HTR-8/SVneo (cell line): ENCODE measurements at regions not wholly inside any gene's neighbourhood (a gene's known extent, or its start where the extent isn't known, plus 50 kb on each side); places are given as distances from the start of the nearest gene placed in this dataset.
"Not testable (repeated sequence)": the region's sequence is repeated elsewhere in the genome, so short reads cannot be mapped to it uniquely, and the experiment has no call there.

Source experiments
- DNase-seq: peaks from one replicate; pipeline ENCODE4 v3.0.0; 2011; ENCODE audit warnings: low spot score, mixed read lengths; ENCODE audit not compliant: insufficient read length
- FAIRE-seq: peaks from 2 replicates; lab custom pipeline; 2011; peaks lifted over from hg19 to GRCh38; lab: Jason Lieb, UNC

GRCh38 chr1:101185421-101185820, 51.4 kb upstream of the S1PR1 start:
- FAIRE-seq: no peak
- DNase-seq: no peak

- no peak for DNase-seq
- FAIRE-seq: no peak
Measured at GRCh38 chr1:101183388-101183699, 53.5 kb upstream of the S1PR1 start.

GRCh38 chr1:101182627-101183387, 54.0 kb upstream of the S1PR1 start:
- DNase-seq: no peak
- FAIRE-seq: no peak

- FAIRE-seq (no peak), DNase-seq (no peak)
Measured at GRCh38 chr1:101181930-101182329, 54.9 kb upstream of the S1PR1 start.

- FAIRE-seq (no peak), DNase-seq (no peak)
Measured at GRCh38 chr1:101178688-101179491, 57.9 kb upstream of the S1PR1 start.

GRCh38 chr1:101178341-101178687, 58.5 kb upstream of the S1PR1 start:
- FAIRE-seq: no peak

GRCh38 chr1:101175886-101176285, 60.9 kb upstream of the S1PR1 start:
- DNase-seq (no peak), FAIRE-seq (no peak)

More at GRCh38 chr1:101178341-101178687, 58.5 kb upstream of the S1PR1 start:
- no peak for DNase-seq

GRCh38 chr1:101175466-101175865, 61.4 kb upstream of the S1PR1 start:
- DNase-seq (no peak), FAIRE-seq (no peak)

GRCh38 chr1:101174722-101175121, 62.1 kb upstream of the S1PR1 start:
- no peak for FAIRE-seq
- DNase-seq: peak; percentile 43

- not testable (repeated sequence) for DNase-seq, FAIRE-seq
Measured at GRCh38 chr1:101174298-101174697, 62.5 kb upstream of the S1PR1 start.

GRCh38 chr1:101170506-101171050, 66.2 kb upstream of the S1PR1 start:
- DNase-seq: no peak
- no peak for FAIRE-seq

GRCh38 chr1:101167891-101168290, 68.9 kb upstream of the S1PR1 start:
- no peak for FAIRE-seq
- no peak for DNase-seq

GRCh38 chr1:101166583-101167120, 70.2 kb upstream of the S1PR1 start:
- no peak for FAIRE-seq

GRCh38 chr1:101165954-101166353, 70.9 kb upstream of the S1PR1 start:
- FAIRE-seq: no peak
- DNase-seq: no peak

More at GRCh38 chr1:101166583-101167120, 70.2 kb upstream of the S1PR1 start:
- no peak for DNase-seq

GRCh38 chr1:101165532-101165931, 71.3 kb upstream of the S1PR1 start:
- no peak for FAIRE-seq
- DNase-seq: no peak

- DNase-seq (no peak), FAIRE-seq (no peak)
Measured at GRCh38 chr1:101164776-101165175, 72.0 kb upstream of the S1PR1 start.

GRCh38 chr1:101162736-101163735, 73.8 kb upstream of the S1PR1 start:
- DNase-seq (no peak), FAIRE-seq (no peak)

GRCh38 chr1:101162300-101162699, 74.5 kb upstream of the S1PR1 start:
- no peak for FAIRE-seq
- DNase-seq: no peak

GRCh38 chr1:101161619-101162018, 75.2 kb upstream of the S1PR1 start:
- DNase-seq: no peak
- FAIRE-seq: no peak

GRCh38 chr1:101158424-101158823, 78.4 kb upstream of the S1PR1 start:
- DNase-seq (no peak), FAIRE-seq (no peak)
